HepG2 (cell line): ENCODE measurements at regions not wholly inside any gene's neighbourhood (a gene's known extent, or its start where the extent isn't known, plus 50 kb on each side); places are given as distances from the start of the nearest gene placed in this dataset.

Experiments used
- ATAC-seq: fragments of 200-7000 bp; cut with Tn5 transposase; 3 replicates; pipeline ENCODE4 v1.9.1; 2020; ENCODE audit warnings: mild to moderate bottlenecking, moderate library complexity
- BruUV-seq: library from RNA; stranded (reverse); fragments of 400-500 nt; replicated peaks from 2 replicates; lab custom pipeline; 2021; lab: Mats Ljungman, UMichigan
- CTCF ChIA-PET: fragments of 300-600 bp; formaldehyde crosslinking; extraction: SDS; loops from one replicate; lab custom pipeline; 2021; ENCODE audit warnings: low total read pairs, inconsistent platforms, low intra/inter-chr PET ratio; lab: Yijun Ruan, JAX
- POLR2A ChIA-PET: fragments of 350-600 bp; sonication (Branson Sonifier 250); formaldehyde crosslinking; loops from one replicate; lab custom pipeline; 2020; ENCODE audit warnings: antibody characterized with exemption, inconsistent platforms; lab: Yijun Ruan, JAX
- DNase-seq: peaks from one replicate; pipeline ENCODE4 v3.0.0-alpha.2; 2015; ENCODE audit warnings: low spot score
- FAIRE-seq: peaks from 3 replicates; lab custom pipeline; 2011; peaks lifted over from hg19 to GRCh38; lab: Jason Lieb, UNC
- H2AFZ ChIP-seq: one replicate; pipeline ENCODE4 v1.6.1; 2011; ENCODE audit warnings: low read length, inconsistent platforms
- H3K27ac ChIP-seq: fragments of 300-600 bp; 3 replicates; pipeline ENCODE4 v1.8.0; 2011; ENCODE audit warnings: mixed run types, mild to moderate bottlenecking, mixed read lengths, low read length, inconsistent platforms; ENCODE audit not compliant: insufficient read depth; ENCODE audit errors: extremely low read length
- H3K27me3 ChIP-seq, 2 experiments: fragments of 200-600 bp in 1 of 2; 2 replicates in 1 of 2; 3 replicates in 1 of 2; pipeline versions ENCODE4 v1.6.0 to v1.8.0; 2011; ENCODE audit warnings: low read length in 2 of 2, mild to moderate bottlenecking in 2 of 2, moderate library complexity in 2 of 2, inconsistent platforms in 1 of 2; ENCODE audit not compliant: insufficient read depth in 2 of 2, control insufficient read depth in 1 of 2
- H3K36me3 ChIP-seq, 2 experiments: fragments of 200-600 bp in 1 of 2; replicated peaks in 1 of 2; 2 replicates in 1 of 2; 3 replicates in 1 of 2; pipeline versions ENCODE4 v1.5.1 to v1.8.0; 2011; ENCODE audit warnings: low read length in 2 of 2, inconsistent platforms in 1 of 2; ENCODE audit not compliant: insufficient read depth in 2 of 2, control insufficient read depth in 1 of 2
- H3K4me1 ChIP-seq: 2 replicates; pipeline ENCODE4 v1.5.1; 2012; ENCODE audit warnings: low read length, inconsistent platforms; ENCODE audit not compliant: insufficient read depth
- H3K4me2 ChIP-seq: 2 replicates; pipeline ENCODE4 v1.6.0; 2011; ENCODE audit warnings: low read depth, low read length, inconsistent platforms
- H3K4me3 ChIP-seq, 3 experiments: fragments of 200-600 bp in 1 of 3; sonication (generic), shearing (Covaris generic) in 1 of 3; replicated peaks in 1 of 3; 2 replicates each; pipeline ENCODE4 v1.5.1; 2011 to 2016; ENCODE audit warnings: low read length in 3 of 3, inconsistent platforms in 2 of 3, low read depth in 2 of 3, mild to moderate bottlenecking in 2 of 3, control low read depth in 1 of 3, mixed read lengths in 1 of 3; ENCODE audit not compliant: insufficient read depth in 1 of 3
- H3K79me2 ChIP-seq: one replicate; pipeline ENCODE4 v1.6.1; 2011; ENCODE audit warnings: low read length, inconsistent platforms; ENCODE audit not compliant: insufficient read depth
- H3K9ac ChIP-seq: 2 replicates; pipeline ENCODE4 v1.6.0; 2011; ENCODE audit warnings: mild to moderate bottlenecking, low read depth, low read length, inconsistent platforms; ENCODE audit not compliant: insufficient read depth
- H3K9me3 ChIP-seq: 2 replicates; pipeline ENCODE4 v1.5.1; 2012; ENCODE audit warnings: mild to moderate bottlenecking, low read length
- H4K20me1 ChIP-seq: 2 replicates; pipeline ENCODE4 v1.6.0; 2011; ENCODE audit warnings: inconsistent platforms, mild to moderate bottlenecking, low read length, moderate library complexity; ENCODE audit not compliant: insufficient read depth
- ATM ChIP-seq: fragments of 450-650 bp; IDR thresholded peaks from 2 replicates; pipeline ENCODE4 v1.7.1; 2017; ENCODE audit warnings: mild to moderate bottlenecking, borderline replicate concordance
- DNMT1 ChIP-seq: sonication (generic); formaldehyde crosslinking; IDR thresholded peaks from 2 replicates; pipeline ENCODE4 v1.5.1; 2020; ENCODE audit warnings: mild to moderate bottlenecking, missing genetic modification reagents
- EEA1 ChIP-seq: sonication (generic); formaldehyde crosslinking; IDR thresholded peaks from 2 replicates; pipeline ENCODE4 v1.5.1; 2020; ENCODE audit warnings: mild to moderate bottlenecking, missing genetic modification reagents, borderline replicate concordance
- IKZF5 ChIP-seq: IDR thresholded peaks from 2 replicates; pipeline ENCODE4 v1.6.1; 2018; ENCODE audit warnings: missing genetic modification reagents, mild to moderate bottlenecking, missing compliant biosample characterization
- KDM1A ChIP-seq: IDR thresholded peaks from 2 replicates; pipeline ENCODE4 v1.6.1; 2016; ENCODE audit warnings: missing compliant biosample characterization
- MAX ChIP-seq: IDR thresholded peaks from 2 replicates; pipeline ENCODE4 v1.6.1; 2012; ENCODE audit warnings: inconsistent platforms
- MIER2 ChIP-seq: IDR thresholded peaks from 2 replicates; pipeline ENCODE4 v1.6.1; 2016; ENCODE audit warnings: missing biosample characterization, missing genetic modification reagents
- RBM39 ChIP-seq: fragments of 200-400 bp; formaldehyde crosslinking; IDR thresholded peaks from one replicate; pipeline ENCODE4 v1.6.1; 2018; ENCODE audit warnings: antibody characterized with exemption, mild to moderate bottlenecking, low read depth, low read length; ENCODE audit not compliant: poor library complexity, severe bottlenecking
- REPIN1 ChIP-seq: sonication (generic); formaldehyde crosslinking; IDR thresholded peaks from 2 replicates; pipeline ENCODE4 v1.8.0; 2022; ENCODE audit warnings: missing genetic modification reagents, low read depth, mild to moderate bottlenecking, borderline replicate concordance
- RXRA ChIP-seq: sonication (generic); formaldehyde crosslinking; IDR thresholded peaks from 2 replicates; pipeline ENCODE4 v1.5.1; 2020; ENCODE audit warnings: missing genetic modification reagents
- YEATS2 ChIP-seq: sonication (generic); formaldehyde crosslinking; IDR thresholded peaks from 2 replicates; pipeline ENCODE4 v1.4.0; 2020; ENCODE audit warnings: missing genetic modification reagents, borderline replicate concordance
- ZFAT ChIP-seq: sonication (generic); formaldehyde crosslinking; conservative IDR thresholded peaks from 2 replicates; pipeline ENCODE4 v1.8.1; 2023; ENCODE audit warnings: missing genetic modification reagents, inconsistent platforms
- ZFX ChIP-seq: sonication (generic); formaldehyde crosslinking; IDR thresholded peaks from 2 replicates; pipeline ENCODE4 v1.4.0; 2020; ENCODE audit warnings: mild to moderate bottlenecking, low read depth, missing genetic modification reagents, moderate library complexity
- ZNF160 ChIP-seq: sonication (generic); formaldehyde crosslinking; IDR thresholded peaks from 2 replicates; pipeline ENCODE4 v1.8.0; 2022; ENCODE audit warnings: mild to moderate bottlenecking, inconsistent platforms, missing genetic modification reagents
- ZNF224 ChIP-seq: sonication (generic); formaldehyde crosslinking; IDR thresholded peaks from 2 replicates; pipeline ENCODE4 v1.5.0; 2020; ENCODE audit warnings: mild to moderate bottlenecking, missing genetic modification reagents
- ZNF776 ChIP-seq: sonication (generic); formaldehyde crosslinking; IDR thresholded peaks from 2 replicates; pipeline ENCODE4 v1.4.0; 2020; ENCODE audit warnings: mild to moderate bottlenecking, missing genetic modification reagents
- WGBS: methylation state at CpG from one replicate; pipeline ENCODE4 v1.1.6; 2017; ENCODE audit warnings: low lambda C conversion rate; 5-methylcytosine and 5-hydroxymethylcytosine counted together
- in situ Hi-C: cut with HindIII; loops from 2 replicates; pipeline ENCODE4 v1.10.0; 2017; ENCODE audit warnings: low pct_unique_long_range_greater_than_20kb; ENCODE audit not compliant: extremely low pct_ligation_motif_present
- intact Hi-C: fragments of 100-400 bp; cut with micrococcal nuclease; formaldehyde crosslinking; loops from one replicate; pipeline ENCODE4 v1.10.0; 2022; ENCODE audit not compliant: unreplicated experiment
- TF ChIP-seq, protein P1 (sequence below): sonication (generic); formaldehyde crosslinking; IDR thresholded peaks from 2 replicates; pipeline ENCODE4 v1.5.1; 2020; ENCODE audit warnings: missing genetic modification reagents, mild to moderate bottlenecking, borderline replicate concordance
- TF ChIP-seq, protein P2 (sequence below): sonication (generic); formaldehyde crosslinking; IDR thresholded peaks from 2 replicates; pipeline ENCODE4 v1.4.0; 2020; ENCODE audit warnings: missing genetic modification reagents, mild to moderate bottlenecking, borderline replicate concordance

- TF ChIP-seq MAX, result no peak
- no peak for TF ChIP-seq ZFX (CRISPR knock-in tag)
- TF ChIP-seq, protein P1, sequence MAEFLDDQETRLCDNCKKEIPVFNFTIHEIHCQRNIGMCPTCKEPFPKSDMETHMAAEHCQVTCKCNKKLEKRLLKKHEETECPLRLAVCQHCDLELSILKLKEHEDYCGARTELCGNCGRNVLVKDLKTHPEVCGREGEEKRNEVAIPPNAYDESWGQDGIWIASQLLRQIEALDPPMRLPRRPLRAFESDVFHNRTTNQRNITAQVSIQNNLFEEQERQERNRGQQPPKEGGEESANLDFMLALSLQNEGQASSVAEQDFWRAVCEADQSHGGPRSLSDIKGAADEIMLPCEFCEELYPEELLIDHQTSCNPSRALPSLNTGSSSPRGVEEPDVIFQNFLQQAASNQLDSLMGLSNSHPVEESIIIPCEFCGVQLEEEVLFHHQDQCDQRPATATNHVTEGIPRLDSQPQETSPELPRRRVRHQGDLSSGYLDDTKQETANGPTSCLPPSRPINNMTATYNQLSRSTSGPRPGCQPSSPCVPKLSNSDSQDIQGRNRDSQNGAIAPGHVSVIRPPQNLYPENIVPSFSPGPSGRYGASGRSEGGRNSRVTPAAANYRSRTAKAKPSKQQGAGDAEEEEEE (CRISPR knock-in tag), result no peak
- TF ChIP-seq YEATS2 (CRISPR knock-in tag), result no peak
- TF ChIP-seq, protein P2, sequence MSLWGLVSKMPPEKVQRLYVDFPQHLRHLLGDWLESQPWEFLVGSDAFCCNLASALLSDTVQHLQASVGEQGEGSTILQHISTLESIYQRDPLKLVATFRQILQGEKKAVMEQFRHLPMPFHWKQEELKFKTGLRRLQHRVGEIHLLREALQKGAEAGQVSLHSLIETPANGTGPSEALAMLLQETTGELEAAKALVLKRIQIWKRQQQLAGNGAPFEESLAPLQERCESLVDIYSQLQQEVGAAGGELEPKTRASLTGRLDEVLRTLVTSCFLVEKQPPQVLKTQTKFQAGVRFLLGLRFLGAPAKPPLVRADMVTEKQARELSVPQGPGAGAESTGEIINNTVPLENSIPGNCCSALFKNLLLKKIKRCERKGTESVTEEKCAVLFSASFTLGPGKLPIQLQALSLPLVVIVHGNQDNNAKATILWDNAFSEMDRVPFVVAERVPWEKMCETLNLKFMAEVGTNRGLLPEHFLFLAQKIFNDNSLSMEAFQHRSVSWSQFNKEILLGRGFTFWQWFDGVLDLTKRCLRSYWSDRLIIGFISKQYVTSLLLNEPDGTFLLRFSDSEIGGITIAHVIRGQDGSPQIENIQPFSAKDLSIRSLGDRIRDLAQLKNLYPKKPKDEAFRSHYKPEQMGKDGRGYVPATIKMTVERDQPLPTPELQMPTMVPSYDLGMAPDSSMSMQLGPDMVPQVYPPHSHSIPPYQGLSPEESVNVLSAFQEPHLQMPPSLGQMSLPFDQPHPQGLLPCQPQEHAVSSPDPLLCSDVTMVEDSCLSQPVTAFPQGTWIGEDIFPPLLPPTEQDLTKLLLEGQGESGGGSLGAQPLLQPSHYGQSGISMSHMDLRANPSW, result no peak
- TF ChIP-seq MIER2, result no peak
Measured at GRCh38 chr14:80266930-80267329, 55.6 kb upstream of the DIO2 start (continued).

GRCh38 chr14:80264702-80265101 is 53.4 kb upstream of the DIO2 start:
- H2AFZ ChIP-seq, result no peak overlapping the region
- H3K9ac ChIP-seq, result no peak overlapping the region
- no peaks in the 10 kb centered on the region for H4K20me1 ChIP-seq
- no peak overlapping the region for H3K4me2 ChIP-seq
- DNase-seq (no peak), FAIRE-seq (no peak), ATAC-seq (no peak)
- in situ Hi-C loops (no loop called here), intact Hi-C loops (no loop called here)
- ChIA-PET CTCF (no interaction called here), POLR2A (no interaction called here)
- WGBS, result 64% methylated on average over 3 of the region's 3 CpGs
- H3K27me3 ChIP-seq, result no peaks in the 10 kb centered on the region
- no peak overlapping the region for H3K4me3 ChIP-seq
- H3K36me3 ChIP-seq, result no peaks in the 10 kb centered on the region
- H3K4me1 ChIP-seq, result no peaks in the 10 kb centered on the region
- H3K9me3 ChIP-seq, result no peaks in the 10 kb centered on the region
- no peak overlapping the region for H3K27ac ChIP-seq
- BruUV-seq, result no TSS peak
- no peaks in the 10 kb centered on the region for H3K79me2 ChIP-seq
- TF ChIP-seq ATM (no peak), RBM39 (no peak), EEA1 (CRISPR knock-in tag) (no peak), ZNF776 (no peak), ZNF224 (CRISPR knock-in tag) (no peak), DNMT1 (no peak), ZFAT (CRISPR knock-in tag) (no peak), IKZF5 (CRISPR knock-in tag) (no peak), RXRA (no peak), ZNF160 (no peak), KDM1A (CRISPR knock-in tag) (no peak), REPIN1 (CRISPR knock-in tag) (no peak)
